KBM-7 (cell line): ENCODE measurements at regions not wholly inside any gene's neighbourhood (a gene's known extent, or its start where the extent isn't known, plus 50 kb on each side); places are given as distances from the start of the nearest gene placed in this dataset.
"Not testable (repeated sequence)": the region's sequence is repeated elsewhere in the genome, so short reads cannot be mapped to it uniquely, and the experiment has no call there.

Experiments
- DNase-seq: peaks from one replicate; pipeline ENCODE4 v3.0.0-alpha.2; 2015
- in situ Hi-C: fragments of 300-500 bp; cut with MboI; formaldehyde crosslinking; loops from 2 replicates; pipeline ENCODE4 v1.14.3; 2020; ENCODE audit warnings: low sequenced_read_pairs, low pct_unique_long_range_greater_than_20kb, mixed read lengths

DNA sequence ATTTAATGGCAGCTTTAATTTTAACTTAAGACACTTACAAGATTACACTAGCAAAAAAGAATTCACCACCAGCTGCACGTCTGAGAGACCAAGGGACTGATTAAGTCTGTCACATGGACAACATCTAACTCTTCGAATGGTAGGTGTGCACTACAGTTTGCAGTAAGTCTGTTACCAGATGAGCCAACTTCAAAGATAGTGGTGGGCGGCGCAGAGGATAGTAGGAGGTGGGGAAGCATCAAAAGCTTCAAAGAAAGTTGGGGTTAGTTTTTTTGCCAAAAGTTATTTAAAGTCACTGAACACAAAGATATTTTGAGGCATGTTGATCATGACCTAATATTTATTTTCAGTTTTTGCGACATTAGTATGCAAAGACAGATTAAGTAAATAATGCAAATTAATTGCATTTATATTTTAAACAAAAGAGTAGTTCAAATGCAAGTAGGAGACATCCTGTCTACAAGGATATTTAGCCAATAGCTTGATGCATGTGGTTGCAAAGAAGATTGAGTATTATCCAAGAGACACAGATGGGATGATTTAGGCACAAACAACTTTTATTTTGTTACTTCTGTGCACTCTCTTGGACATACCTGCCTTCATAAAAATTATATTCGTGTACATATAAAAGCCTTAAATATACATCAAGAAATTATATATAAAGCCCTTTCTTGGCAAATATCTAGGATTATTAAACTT, 327.7 kb downstream of the BMP4 start:
- in situ Hi-C loops, result no loop called here
- DNase-seq, result no peak

GRCh38 chr14:53628261-53628660, 328.4 kb downstream of the BMP4 start:
- in situ Hi-C loops, result no loop called here
- no peak for DNase-seq

GRCh38 chr14:53626761-53627160, 329.9 kb downstream of the BMP4 start:
- DNase-seq, result no peak
- in situ Hi-C loops, result no loop called here

GRCh38 chr14:53622447-53622846, 334.2 kb downstream of the BMP4 start:
- DNase-seq, result no peak
- in situ Hi-C loops, result no loop called here

DNA sequence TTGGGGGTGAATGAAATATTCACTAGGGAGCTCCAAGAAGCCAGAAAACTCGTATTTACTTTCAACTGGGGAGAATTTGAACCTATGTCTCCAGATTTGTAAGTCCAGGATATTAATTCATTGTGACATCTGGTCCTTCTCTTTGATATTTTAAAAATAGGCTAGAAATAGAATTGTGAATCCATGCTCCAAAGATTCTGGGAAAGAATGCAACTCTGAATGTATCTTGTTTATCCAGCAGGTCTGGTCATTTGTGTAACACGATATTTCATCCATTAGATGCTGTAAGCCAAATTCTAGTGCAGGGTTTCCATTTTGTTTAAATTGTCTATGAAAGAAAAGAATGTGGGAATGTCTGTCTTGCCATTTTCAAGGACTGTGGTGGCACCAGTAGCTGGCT, 334.7 kb downstream of the BMP4 start:
- no peak for DNase-seq
- in situ Hi-C loops, result no loop called here

- DNase-seq, result no peak
- in situ Hi-C loops, result no loop called here
Measured at GRCh38 chr14:53621433-53621832, 335.2 kb downstream of the BMP4 start.

DNA sequence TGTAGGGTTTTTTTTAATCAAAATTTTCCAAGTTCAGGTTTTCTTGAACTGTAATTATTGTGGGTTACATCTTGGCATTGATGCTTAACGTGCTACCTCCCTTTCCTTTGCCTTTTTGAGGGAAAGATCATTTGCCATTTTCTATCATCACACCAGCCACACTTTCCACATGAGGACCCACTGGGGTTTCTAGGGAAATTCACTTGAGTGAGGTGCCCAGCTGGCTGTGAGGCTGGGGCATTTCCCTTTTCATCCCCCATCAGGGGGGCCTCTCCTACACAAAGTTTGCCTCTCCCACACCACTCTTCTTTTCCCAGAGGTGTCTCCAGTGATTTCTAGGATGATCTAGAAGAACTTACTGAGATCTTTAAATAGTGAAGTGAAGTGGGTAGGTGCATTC, 335.7 kb downstream of the BMP4 start:
- no peak for DNase-seq
- in situ Hi-C loops, result no loop called here

DNA sequence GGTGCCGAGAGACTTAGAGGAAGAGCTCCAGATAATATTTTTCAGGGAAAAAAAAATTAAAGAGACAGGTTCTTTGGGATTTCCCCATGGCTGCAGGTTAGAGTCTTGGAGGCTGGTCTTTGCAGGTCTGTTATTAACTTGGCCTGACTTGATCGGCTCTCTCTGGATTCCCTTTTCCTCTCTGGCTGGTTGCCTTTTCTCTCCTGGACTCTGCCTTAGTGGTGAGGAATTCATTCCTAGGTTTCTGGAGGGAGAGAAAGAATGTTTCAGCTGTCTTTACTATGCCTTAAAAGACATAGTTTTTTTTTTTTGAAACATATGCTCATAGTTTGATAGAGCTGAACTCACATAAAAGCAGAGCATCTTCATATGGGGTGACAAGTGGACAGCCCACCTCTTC, 336.3 kb downstream of the BMP4 start:
- in situ Hi-C loops, result no loop called here
- no peak for DNase-seq

GRCh38 chr14:53619691-53620231, 336.9 kb downstream of the BMP4 start:
- no peak for DNase-seq
- in situ Hi-C loops, result no loop called here

DNA sequence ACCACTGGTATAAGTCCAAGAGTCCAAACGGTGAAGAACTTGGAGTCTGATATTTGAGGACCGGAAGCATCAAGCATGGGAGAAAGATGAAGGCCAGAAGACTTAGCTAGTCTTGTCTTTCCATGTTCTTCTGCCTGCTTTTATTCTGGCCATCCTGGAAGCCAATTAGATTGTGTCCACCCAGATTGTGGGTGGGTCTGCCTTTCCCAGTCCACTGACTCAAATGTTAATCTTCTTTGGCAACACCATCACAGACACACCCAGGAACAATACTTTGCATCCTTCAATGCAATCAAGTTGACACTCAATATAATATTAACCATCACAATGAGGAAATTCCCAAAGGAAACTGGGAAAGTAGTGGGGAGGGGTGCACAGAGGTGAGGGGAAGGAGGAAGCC, 340.1 kb downstream of the BMP4 start:
- in situ Hi-C loops, DNase-seq: not testable (repeated sequence)

- no peak for DNase-seq
- in situ Hi-C loops, result no loop called here
Measured at GRCh38 chr14:53615252-53615651, 341.4 kb downstream of the BMP4 start.

GRCh38 chr14:53613404-53614253, 343.0 kb downstream of the BMP4 start:
- no peak for DNase-seq
- in situ Hi-C loops, result no loop called here

GRCh38 chr14:53610947-53611346, 345.7 kb downstream of the BMP4 start:
- in situ Hi-C loops, result no loop called here
- no peak for DNase-seq

DNA sequence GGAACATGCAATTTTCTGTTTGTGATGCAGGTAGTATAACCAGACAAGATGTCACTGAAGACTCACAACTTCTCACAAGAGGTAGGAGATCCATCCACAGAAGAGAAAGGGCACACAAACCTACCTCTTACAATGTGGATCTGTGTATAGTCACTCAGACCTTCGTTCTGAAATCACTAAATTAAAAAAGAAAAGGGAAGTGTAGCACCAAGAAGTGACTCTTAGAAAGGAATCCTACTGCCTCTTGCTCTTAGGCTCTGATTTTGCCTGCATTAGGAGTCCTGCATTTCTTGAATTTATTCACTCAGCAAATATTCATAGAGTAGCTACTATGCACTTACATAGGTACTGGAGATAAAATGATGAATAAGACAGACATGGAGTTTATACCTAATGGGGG, 347.6 kb downstream of the BMP4 start:
- no peak for DNase-seq
- in situ Hi-C loops, result no loop called here

DNA sequence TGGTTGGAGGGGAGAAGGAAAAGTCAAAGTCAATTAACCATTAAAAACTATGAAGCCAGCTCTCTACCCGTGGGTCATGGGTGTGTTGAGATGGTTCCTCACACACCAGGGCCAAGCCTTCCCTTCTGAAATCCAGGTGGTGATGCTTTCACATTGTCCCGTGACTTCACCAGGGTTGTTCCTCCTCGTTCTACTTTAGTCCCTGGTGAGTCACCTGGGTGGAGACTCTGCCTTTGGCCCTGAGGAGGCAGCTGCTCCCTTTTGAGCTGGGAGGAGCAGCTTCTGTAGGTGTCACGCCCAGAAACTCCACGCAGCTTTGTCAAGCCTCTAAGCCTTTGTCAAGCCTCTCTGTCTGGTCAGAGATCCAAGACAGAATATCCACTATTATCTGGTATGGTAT, 348.3 kb downstream of the BMP4 start:
- in situ Hi-C loops, result no loop called here
- no peak for DNase-seq

GRCh38 chr14:53606203-53606602, 350.4 kb downstream of the BMP4 start:
- in situ Hi-C loops, result no loop called here
- DNase-seq, result no peak

DNA sequence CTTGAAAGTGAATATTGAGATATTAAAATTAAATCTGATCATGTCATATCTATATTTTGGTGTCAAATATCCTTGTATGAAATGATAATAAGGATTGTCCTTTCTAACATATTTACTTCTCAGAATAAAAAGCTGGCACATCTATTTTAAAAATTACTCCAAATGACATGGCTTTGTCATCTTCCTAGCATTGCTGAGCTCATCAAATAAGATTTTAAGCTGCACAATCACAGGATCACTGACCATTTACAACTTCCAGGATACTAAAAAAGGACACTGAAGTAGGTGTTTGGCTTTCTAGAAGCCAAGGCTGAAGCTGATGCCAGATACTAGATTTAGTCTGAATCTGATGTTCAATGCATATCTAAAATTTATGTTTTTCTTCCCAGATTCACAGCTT, 351.1 kb downstream of the BMP4 start:
- no peak for DNase-seq
- in situ Hi-C loops, result no loop called here

- DNase-seq, result no peak
- in situ Hi-C loops, result no loop called here
Measured at GRCh38 chr14:53603994-53604393, 352.6 kb downstream of the BMP4 start.

GRCh38 chr14:53601409-53601808, 355.2 kb downstream of the BMP4 start:
- in situ Hi-C loops, result no loop called here
- no peak for DNase-seq

- DNase-seq, result no peak
- in situ Hi-C loops, result no loop called here
Measured at GRCh38 chr14:53599221-53599945, 357.2 kb downstream of the BMP4 start.
